ENCODE measurements at regions not wholly inside any gene's neighbourhood (a gene's known extent, or its start where the extent isn't known, plus 50 kb on each side); places are given as distances from the start of the nearest gene placed in this dataset.

DNA sequence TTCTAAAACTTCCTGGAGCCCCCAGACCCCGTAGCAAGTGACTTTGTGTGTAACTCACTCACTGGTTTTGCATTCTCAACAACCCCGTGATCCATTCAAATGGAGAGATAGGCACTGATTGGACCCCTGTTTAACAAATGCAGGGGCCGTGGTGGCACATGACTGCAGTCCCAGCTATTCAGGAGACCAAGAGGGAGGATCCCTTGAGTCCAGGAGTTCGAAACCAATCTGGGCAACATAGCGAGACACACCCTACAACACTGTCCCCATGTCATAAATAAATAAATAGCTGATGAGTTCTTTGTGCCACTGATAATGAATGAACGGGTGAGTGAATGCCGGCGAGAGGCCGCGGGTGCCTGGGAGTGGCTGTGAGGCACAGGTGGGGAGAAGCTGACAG, 59.4 kb upstream of the PAX7 start:
- intact Hi-C loops (cut with DNase I) = no loop called here
- peaks cover 0 to 84% (median 0%) of the 10 kb centered on the region in 4 donors for H3K27me3 ChIP-seq
- no peaks in the 10 kb centered on the region for H3K4me1 ChIP-seq
- 66% methylated on average over 10 of the region's 10 CpGs for WGBS
- H3K36me3 ChIP-seq = no peaks in the 10 kb centered on the region
- TF ChIP-seq POLR2A (IDR thresholded peaks at IDR 0.05; ENCODE audit: low read depth) = no peak
- no peak for TF ChIP-seq POLR2AphosphoS5 (IDR thresholded peaks at IDR 0.05)
- TF ChIP-seq EP300 (IDR thresholded peaks at IDR 0.05) = no peak
- TF ChIP-seq, protein P1, sequence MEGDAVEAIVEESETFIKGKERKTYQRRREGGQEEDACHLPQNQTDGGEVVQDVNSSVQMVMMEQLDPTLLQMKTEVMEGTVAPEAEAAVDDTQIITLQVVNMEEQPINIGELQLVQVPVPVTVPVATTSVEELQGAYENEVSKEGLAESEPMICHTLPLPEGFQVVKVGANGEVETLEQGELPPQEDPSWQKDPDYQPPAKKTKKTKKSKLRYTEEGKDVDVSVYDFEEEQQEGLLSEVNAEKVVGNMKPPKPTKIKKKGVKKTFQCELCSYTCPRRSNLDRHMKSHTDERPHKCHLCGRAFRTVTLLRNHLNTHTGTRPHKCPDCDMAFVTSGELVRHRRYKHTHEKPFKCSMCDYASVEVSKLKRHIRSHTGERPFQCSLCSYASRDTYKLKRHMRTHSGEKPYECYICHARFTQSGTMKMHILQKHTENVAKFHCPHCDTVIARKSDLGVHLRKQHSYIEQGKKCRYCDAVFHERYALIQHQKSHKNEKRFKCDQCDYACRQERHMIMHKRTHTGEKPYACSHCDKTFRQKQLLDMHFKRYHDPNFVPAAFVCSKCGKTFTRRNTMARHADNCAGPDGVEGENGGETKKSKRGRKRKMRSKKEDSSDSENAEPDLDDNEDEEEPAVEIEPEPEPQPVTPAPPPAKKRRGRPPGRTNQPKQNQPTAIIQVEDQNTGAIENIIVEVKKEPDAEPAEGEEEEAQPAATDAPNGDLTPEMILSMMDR (IDR thresholded peaks at IDR 0.05) = no peak
- H3K27ac ChIP-seq (replicated peaks in 1 of 4) = no peak overlapping the region
- peaks cover 0 to 9% (median 4%) of the 10 kb centered on the region in 4 donors for H3K9me3 ChIP-seq
- H3K4me3 ChIP-seq = no peak overlapping the region
- DNase-seq (ENCODE audit: extremely low spot score) = no peak

DNA sequence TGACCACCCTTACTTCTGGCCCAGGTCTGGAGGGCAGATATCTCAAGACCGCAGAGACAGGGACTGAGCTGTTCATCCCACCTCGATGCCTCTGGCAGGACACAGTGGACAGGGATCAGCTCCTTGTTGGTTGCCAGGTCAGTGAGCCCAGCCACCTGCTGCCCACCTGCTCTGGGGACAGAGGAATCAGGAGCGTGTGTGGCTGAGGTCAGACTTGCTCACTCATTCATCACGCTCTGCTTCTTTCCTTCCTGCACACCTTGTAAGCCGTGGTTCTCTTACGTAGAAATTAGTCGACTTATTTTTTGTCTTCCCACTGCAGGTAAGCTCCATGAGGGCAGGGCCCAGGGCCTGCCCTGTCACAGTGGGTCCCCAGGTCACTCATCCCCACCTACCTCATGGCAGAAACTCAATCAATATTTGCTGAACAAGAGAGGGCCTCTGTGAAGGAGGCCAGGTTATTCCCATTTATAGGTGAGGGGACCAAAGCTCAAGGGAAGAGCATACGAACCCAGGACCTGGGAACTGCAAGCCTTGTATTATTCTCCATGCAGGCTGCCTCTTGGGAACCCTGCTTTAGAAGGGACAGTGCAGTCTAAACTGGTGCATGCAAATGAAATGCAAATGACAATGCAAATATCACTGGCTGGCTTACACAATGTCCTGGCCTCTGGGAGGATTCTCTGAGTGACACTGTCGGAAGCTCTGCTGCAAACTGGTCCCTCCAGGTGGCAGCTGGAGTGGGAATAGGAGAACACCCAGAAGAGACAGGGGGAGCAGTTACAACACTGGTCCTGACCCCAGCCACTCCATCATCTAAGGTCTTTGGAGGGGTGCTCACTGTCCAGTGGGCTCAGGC, 58.4 kb upstream of the PAX7 start:
- intact Hi-C loops (cut with DNase I) = no loop called here
- H3K4me3 ChIP-seq = no peak overlapping the region
- H3K9me3 ChIP-seq = peaks cover 0 to 9% (median 4%) of the 10 kb centered on the region in 4 donors
- H3K4me1 ChIP-seq = no peaks in the 10 kb centered on the region
- TF ChIP-seq POLR2A (IDR thresholded peaks at IDR 0.05; ENCODE audit: low read depth) (no peak), EP300 (IDR thresholded peaks at IDR 0.05) (no peak), POLR2AphosphoS5 (IDR thresholded peaks at IDR 0.05) (no peak)
- TF ChIP-seq, protein P1 (IDR thresholded peaks at IDR 0.05) = no peak
- 68% methylated on average over 7 of the region's 9 CpGs for WGBS
- H3K27me3 ChIP-seq = peaks cover 0 to 75% (median 0%) of the 10 kb centered on the region in 4 donors
- no peak for DNase-seq (ENCODE audit: extremely low spot score)
- H3K27ac ChIP-seq (replicated peaks in 1 of 4) = no peak overlapping the region
- no peaks in the 10 kb centered on the region for H3K36me3 ChIP-seq

DNA sequence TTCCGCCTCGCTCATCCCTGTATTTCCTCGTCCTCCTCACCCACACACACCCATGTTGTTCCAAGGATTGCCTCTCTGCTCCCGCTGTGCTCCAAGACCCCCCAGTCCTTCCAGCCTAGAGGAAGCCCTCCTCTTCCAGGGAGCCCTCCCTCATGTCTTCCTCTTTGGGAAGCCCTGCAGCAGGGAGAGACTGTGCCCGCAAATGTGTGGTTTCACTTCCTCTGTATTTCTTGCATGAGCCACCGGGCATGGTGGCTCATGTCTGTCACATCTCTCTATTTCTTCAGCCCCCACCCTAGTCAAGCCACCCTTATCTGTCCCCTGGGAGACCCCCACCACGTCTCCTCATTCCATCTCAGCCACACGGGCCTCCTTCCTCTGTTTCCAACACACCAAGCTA, 57.5 kb upstream of the PAX7 start:
- Histone ChIP-seq H3K9me3 (peaks cover 0 to 4% (median under 1%) of the 10 kb centered on the region in 4 donors), H3K4me1 (no peaks in the 10 kb centered on the region), H3K27me3 (peaks cover 0 to 65% (median 0%) of the 10 kb centered on the region in 4 donors), H3K36me3 (no peaks in the 10 kb centered on the region), H3K27ac (replicated peaks in 1 of 4) (no peak overlapping the region), H3K4me3 (no peak overlapping the region)
- intact Hi-C loops (cut with DNase I) = no loop called here
- 81% methylated on average over 8 of the region's 8 CpGs for WGBS
- DNase-seq (ENCODE audit: extremely low spot score) = no peak
- TF ChIP-seq EP300 (IDR thresholded peaks at IDR 0.05) (no peak), POLR2A (IDR thresholded peaks at IDR 0.05; ENCODE audit: low read depth) (no peak), POLR2AphosphoS5 (IDR thresholded peaks at IDR 0.05) (no peak)
- TF ChIP-seq, protein P1 (IDR thresholded peaks at IDR 0.05) = no peak

DNA sequence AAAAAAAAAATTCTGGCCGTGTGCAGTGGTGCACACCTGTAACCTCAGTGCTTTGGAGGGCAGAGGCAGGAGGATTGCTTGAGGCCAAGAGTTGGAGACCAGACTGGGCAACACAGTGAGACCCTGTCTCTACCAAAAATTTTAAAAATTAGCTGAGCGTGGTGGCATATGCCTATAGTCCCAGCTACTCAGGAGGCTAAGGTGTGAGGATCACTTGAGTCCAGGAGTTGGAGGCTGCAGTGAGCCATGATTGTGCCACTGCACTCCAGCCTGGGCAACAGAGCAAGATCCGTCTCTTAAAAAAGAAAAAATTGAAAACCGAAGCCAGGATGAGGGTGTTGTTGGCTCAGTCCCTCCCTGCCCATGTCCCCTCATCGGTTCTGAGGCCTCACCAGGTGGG, 55.9 kb upstream of the PAX7 start:
- no peaks in the 10 kb centered on the region for H3K4me1 ChIP-seq
- H3K36me3 ChIP-seq = no peaks in the 10 kb centered on the region
- H3K4me3 ChIP-seq = no peak overlapping the region
- intact Hi-C loops (cut with DNase I) = loop anchor here (5.0 kb wide), 1 partner anchor 1082 kb away; no protein-coding TSS in a partner anchor
- H3K9me3 ChIP-seq = no peaks in the 10 kb centered on the region
- TF ChIP-seq POLR2AphosphoS5 (IDR thresholded peaks at IDR 0.05) (no peak), EP300 (IDR thresholded peaks at IDR 0.05) (no peak), POLR2A (IDR thresholded peaks at IDR 0.05; ENCODE audit: low read depth) (no peak)
- TF ChIP-seq, protein P1 (IDR thresholded peaks at IDR 0.05) = no peak
- 69% methylated on average over 5 of the region's 5 CpGs for WGBS
- DNase-seq (ENCODE audit: extremely low spot score) = no peak
- no peak overlapping the region for H3K27ac ChIP-seq (replicated peaks in 1 of 4)
- peaks cover 0 to 57% (median 0%) of the 10 kb centered on the region in 4 donors for H3K27me3 ChIP-seq

Data from esophagus muscularis mucosa (tissue), 4 donors.